H1 (cell line): ENCODE measurements at regions not wholly inside any gene's neighbourhood (a gene's known extent, or its start where the extent isn't known, plus 50 kb on each side); places are given as distances from the start of the nearest gene placed in this dataset.
A peak's percentile ranks its signal among the peaks of the same experiment; 100 is the strongest.

Experiments
- CTCF ChIA-PET: fragments of 300-600 bp; sonication (Branson Sonifier 250); formaldehyde crosslinking; loops from one replicate; lab custom pipeline; 2021; ENCODE audit not compliant: partially characterized antibody; lab: Charles Lee
- POLR2A ChIA-PET: fragments of 300-600 bp; sonication (Branson Sonifier 250); formaldehyde crosslinking; loops from one replicate; lab custom pipeline; 2021; ENCODE audit warnings: inconsistent platforms; ENCODE audit not compliant: partially characterized antibody; lab: Charles Lee
- DNase-seq, 2 experiments: peaks; one replicate each; pipeline versions ENCODE4 v3.0.0 to v3.0.0-alpha.2; 2010 to 2022; ENCODE audit warnings: low spot score in 2 of 2, low read depth in 1 of 2, mixed read lengths in 1 of 2
- FAIRE-seq: peaks from 2 replicates; lab custom pipeline; 2011; peaks lifted over from hg19 to GRCh38; lab: Jason Lieb, UNC
- H2AFZ ChIP-seq: 2 replicates; pipeline ENCODE4 v1.8.1; 2012; ENCODE audit warnings: low read length, inconsistent platforms
- H2AK5ac ChIP-seq: 2 replicates; pipeline ENCODE4 v1.6.1; 2013; ENCODE audit warnings: low read depth, low read length
- H2BK120ac ChIP-seq: replicated peaks from 2 replicates; pipeline ENCODE3; 2013; ENCODE audit warnings: low read depth, low read length, inconsistent platforms
- H2BK12ac ChIP-seq: 2 replicates; pipeline ENCODE4 v1.6.1; 2013; ENCODE audit warnings: low read depth, low read length
- H2BK15ac ChIP-seq: 2 replicates; pipeline ENCODE4 v1.6.1; 2013; ENCODE audit warnings: low read length
- H2BK20ac ChIP-seq: 2 replicates; pipeline ENCODE4 v1.6.1; 2013; ENCODE audit warnings: low read length
- H2BK5ac ChIP-seq: 2 replicates; pipeline ENCODE4 v1.6.1; 2013; ENCODE audit warnings: low read depth, low read length
- H3K14ac ChIP-seq: 2 replicates; pipeline ENCODE4 v1.6.1; 2013; ENCODE audit warnings: inconsistent platforms; ENCODE audit not compliant: insufficient read length
- H3K18ac ChIP-seq: 2 replicates; pipeline ENCODE4 v1.6.1; 2013; ENCODE audit warnings: low read length; ENCODE audit errors: extremely low read depth
- H3K23ac ChIP-seq: 2 replicates; pipeline ENCODE4 v1.6.1; 2013; ENCODE audit warnings: inconsistent platforms; ENCODE audit not compliant: insufficient read length
- H3K23me2 ChIP-seq: 2 replicates; pipeline ENCODE4 v1.6.1; 2013; ENCODE audit warnings: low read depth, low read length
- H3K27ac ChIP-seq: 2 replicates; pipeline ENCODE4 v1.6.1; 2011; ENCODE audit warnings: low read depth, low read length, inconsistent platforms
- H3K27me3 ChIP-seq, 4 experiments: replicated peaks in 1 of 4; 1 replicate in 1 of 4; 2 replicates in 3 of 4; pipeline versions ENCODE4 v1.6.1 to v1.8.1; 2011 to 2013; ENCODE audit warnings: low read length in 3 of 4, mild to moderate bottlenecking in 3 of 4, inconsistent platforms in 2 of 4, mixed read lengths in 2 of 4, moderate library complexity in 1 of 4; ENCODE audit not compliant: control insufficient read depth in 3 of 4, insufficient read depth in 3 of 4; ENCODE audit errors: extremely low read depth in 1 of 4
- H3K36me3 ChIP-seq, 4 experiments: 2 replicates each; pipeline versions ENCODE4 v1.6.1 to v1.8.1; 2011 to 2013; ENCODE audit warnings: mild to moderate bottlenecking in 4 of 4, low read length in 3 of 4, moderate library complexity in 2 of 4, control low read depth in 1 of 4, inconsistent platforms in 1 of 4; ENCODE audit not compliant: insufficient read depth in 4 of 4, control insufficient read depth in 2 of 4
- H3K4ac ChIP-seq: replicated peaks from 2 replicates; pipeline ENCODE3; 2013; ENCODE audit warnings: low read length, low read depth, mixed read lengths, inconsistent platforms; ENCODE audit not compliant: insufficient read length
- H3K4me1 ChIP-seq, 4 experiments: replicated peaks in 1 of 4; 1 replicate in 1 of 4; 2 replicates in 3 of 4; pipeline versions ENCODE4 v1.6.1 to v1.8.1; 2011 to 2013; ENCODE audit warnings: low read length in 3 of 4, inconsistent platforms in 2 of 4, mixed read lengths in 1 of 4; ENCODE audit not compliant: insufficient read depth in 4 of 4, control insufficient read depth in 3 of 4
- H3K4me2 ChIP-seq, 2 experiments: 2 replicates each; pipeline versions ENCODE4 v1.6.1 to v1.8.1; 2011 to 2013; ENCODE audit warnings: low read depth in 2 of 2, low read length in 2 of 2, control low read depth in 1 of 2, inconsistent platforms in 1 of 2, mild to moderate bottlenecking in 1 of 2; ENCODE audit not compliant: insufficient read depth in 1 of 2
- H3K4me3 ChIP-seq, 4 experiments: fragments of 200-600, 300-600 bp in 1 of 4; sonication (generic), shearing (Covaris generic), sonication (Bioruptor Twin) in 1 of 4; 2 replicates each; pipeline versions ENCODE4 v1.5.1 to v1.8.1; 2011 to 2016; ENCODE audit warnings: low read length in 4 of 4, low read depth in 3 of 4, control low read depth in 2 of 4, inconsistent platforms in 2 of 4, mild to moderate bottlenecking in 2 of 4, mixed read lengths in 1 of 4, moderate library complexity in 1 of 4; ENCODE audit not compliant: insufficient read depth in 2 of 4; ENCODE audit errors: extremely low read depth in 1 of 4
- H3K56ac ChIP-seq: replicated peaks from 2 replicates; pipeline ENCODE3; 2013; ENCODE audit warnings: low read depth, mild to moderate bottlenecking, mixed read lengths, low read length, inconsistent platforms; ENCODE audit not compliant: insufficient read length
- H3K79me1 ChIP-seq: 2 replicates; pipeline ENCODE4 v1.6.1; 2013; ENCODE audit warnings: low read depth, low read length, control low read depth
- H3K79me2 ChIP-seq, 2 experiments: 2 replicates each; pipeline versions ENCODE4 v1.6.1 to v1.8.1; 2012 to 2013; ENCODE audit warnings: low read length in 2 of 2, mild to moderate bottlenecking in 2 of 2, inconsistent platforms in 1 of 2; ENCODE audit not compliant: insufficient read depth in 2 of 2, control insufficient read depth in 1 of 2
- H3K9ac ChIP-seq, 4 experiments: replicated peaks in 1 of 4; 1 replicate in 1 of 4; 2 replicates in 3 of 4; pipeline versions ENCODE4 v1.6.1 to v1.8.1; 2011 to 2013; ENCODE audit warnings: low read depth in 3 of 4, low read length in 3 of 4, control low read depth in 2 of 4, mild to moderate bottlenecking in 2 of 4, moderate library complexity in 2 of 4, inconsistent platforms in 1 of 4; ENCODE audit errors: extremely low read depth in 1 of 4
- H3K9me3 ChIP-seq, 2 experiments: 2 replicates each; pipeline versions ENCODE4 v1.6.1 to v1.8.1; 2012 to 2013; ENCODE audit warnings: mild to moderate bottlenecking in 2 of 2, moderate library complexity in 2 of 2, control low read depth in 1 of 2, inconsistent platforms in 1 of 2, low read depth in 1 of 2, low read length in 1 of 2, mixed read lengths in 1 of 2; ENCODE audit not compliant: insufficient read depth in 2 of 2
- H4K20me1 ChIP-seq, 2 experiments: replicated peaks in 1 of 2; 2 replicates each; pipeline versions ENCODE3 to v1.8.1; 2011 to 2013; ENCODE audit warnings: inconsistent platforms in 2 of 2, low read length in 2 of 2, mild to moderate bottlenecking in 1 of 2; ENCODE audit not compliant: insufficient read depth in 2 of 2, control insufficient read depth in 1 of 2
- H4K5ac ChIP-seq: 2 replicates; pipeline ENCODE4 v1.6.1; 2013; ENCODE audit warnings: low read length, low read depth, mixed read lengths, inconsistent platforms; ENCODE audit not compliant: insufficient read length
- H4K8ac ChIP-seq: 2 replicates; pipeline ENCODE4 v1.8.0; 2013; ENCODE audit warnings: mild to moderate bottlenecking, moderate library complexity, low read length, inconsistent platforms; ENCODE audit not compliant: insufficient read depth; ENCODE audit errors: extremely low read depth
- H4K91ac ChIP-seq: replicated peaks from 2 replicates; pipeline ENCODE3; 2013; ENCODE audit warnings: low read length, mixed read lengths, inconsistent platforms; ENCODE audit not compliant: insufficient read length
- ASH2L ChIP-seq: fragments of 200-600, 300-600 bp; sonication (generic); IDR thresholded peaks from one replicate; pipeline ENCODE4 v1.7.1; 2017; ENCODE audit warnings: low read length
- CHD2 ChIP-seq: IDR thresholded peaks from 2 replicates; pipeline ENCODE4 v1.6.1; 2012; ENCODE audit warnings: low read length, improper control_type of control experiment
- EGR1 ChIP-seq: IDR thresholded peaks from 2 replicates; pipeline ENCODE4 v1.6.1; 2011; ENCODE audit warnings: low read depth, low read length, borderline replicate concordance
- EP300 ChIP-seq, 2 experiments: IDR thresholded peaks; 1 replicate in 1 of 2; 2 replicates in 1 of 2; pipeline ENCODE4 v1.6.1; 2011 to 2012; ENCODE audit warnings: low read depth in 2 of 2, low read length in 2 of 2, mild to moderate bottlenecking in 2 of 2, borderline replicate concordance in 1 of 2, inconsistent platforms in 1 of 2, moderate library complexity in 1 of 2
- JUND ChIP-seq: IDR thresholded peaks from 2 replicates; pipeline ENCODE4 v1.6.1; 2011; ENCODE audit warnings: mild to moderate bottlenecking, improper control_type of control experiment, low read length
- KDM4A ChIP-seq: IDR thresholded peaks from one replicate; pipeline ENCODE4 v1.7.1; 2012; ENCODE audit warnings: low read depth, mild to moderate bottlenecking, moderate library complexity, low read length, inconsistent platforms; ENCODE audit not compliant: severe bottlenecking
- RAD21 ChIP-seq, 2 experiments: IDR thresholded peaks in 1 of 2; conservative IDR thresholded peaks in 1 of 2; 2 replicates each; pipeline ENCODE4 v1.6.1; 2011; ENCODE audit warnings: low read depth in 2 of 2, low read length in 2 of 2, improper control_type of control experiment in 1 of 2, inconsistent platforms in 1 of 2, mild to moderate bottlenecking in 1 of 2, moderate library complexity in 1 of 2
- WGBS, 2 experiments: shearing (Covaris generic) in 1 of 2; methylation state at CpG; one replicate each; pipeline versions ENCODE4 v1.1.6 to v1.1.7; 2013 to 2015; ENCODE audit warnings: low lambda C conversion rate in 2 of 2, mixed read lengths in 2 of 2, inconsistent platforms in 1 of 2, low coverage in 1 of 2, missing lambda C conversion rate in 1 of 2; ENCODE audit not compliant: insufficient replicate concordance in 2 of 2, insufficient coverage in 1 of 2, insufficient read length in 1 of 2; ENCODE audit errors: extremely low coverage in 1 of 2, missing lambda C conversion rate in 1 of 2; 5-methylcytosine and 5-hydroxymethylcytosine counted together
- TF ChIP-seq, protein P1 (sequence below): IDR thresholded peaks from 2 replicates; pipeline ENCODE4 v1.6.1; 2011; ENCODE audit warnings: low read depth, mild to moderate bottlenecking, low read length; ENCODE audit not compliant: insufficient read depth
- TF ChIP-seq, protein P2 (sequence below), 3 experiments: IDR thresholded peaks; 1 replicate in 2 of 3; 2 replicates in 1 of 3; pipeline versions ENCODE4 v1.5.1 to v1.6.1; 2011; ENCODE audit warnings: low read length in 3 of 3, mild to moderate bottlenecking in 3 of 3, inconsistent platforms in 2 of 3, low read depth in 1 of 3, moderate library complexity in 1 of 3; ENCODE audit not compliant: insufficient read depth in 1 of 3; ENCODE audit errors: control extremely low read depth in 1 of 3

DNA sequence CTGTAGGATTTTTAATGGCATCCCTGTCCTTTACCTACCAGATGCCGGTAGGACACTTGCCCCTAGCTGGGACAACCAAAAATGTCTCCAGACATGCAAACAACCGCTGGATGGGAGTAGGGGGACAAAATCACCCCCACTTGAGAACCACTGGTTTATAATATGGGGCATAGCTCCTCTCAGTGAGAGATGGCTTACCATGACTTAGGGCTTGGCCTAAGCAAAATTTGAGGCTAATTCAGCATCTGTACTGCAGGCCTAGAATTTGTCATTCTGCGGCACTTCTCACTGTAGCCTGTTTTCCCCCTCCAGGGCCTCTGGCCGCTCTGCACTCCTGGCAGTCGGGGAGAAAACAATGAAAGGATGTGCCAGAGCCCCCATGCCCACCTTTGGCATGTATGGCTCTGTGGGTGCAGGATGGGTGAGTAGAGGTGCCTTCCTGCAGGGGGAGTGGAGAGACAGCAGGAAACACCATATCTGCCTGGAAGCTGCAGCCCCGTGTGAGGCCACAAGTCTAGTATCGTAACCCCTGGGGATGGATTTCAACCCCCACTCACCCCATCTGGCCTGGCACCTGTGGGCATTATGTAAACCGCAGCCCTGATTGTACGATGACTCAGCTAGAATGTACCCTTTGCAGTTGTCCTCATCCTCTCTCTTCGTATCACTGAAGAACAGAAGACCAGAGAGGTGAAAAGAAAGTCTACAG lies 268.1 kb downstream of the SOX9 start:
- Histone ChIP-seq H3K4me2 (no peak overlapping the region), H3K14ac (no peak overlapping the region), H2AFZ (no peak overlapping the region), H3K36me3 (no peaks in the 10 kb centered on the region), H2AK5ac (no peak overlapping the region; the same call in 1 of the 2 replicates), H3K79me2 (no peaks in the 10 kb centered on the region), H3K4me1 (peaks cover 0 to 8% (median 3%) of the 10 kb centered on the region in 4 experiments; a peak in 4 of 7 replicates), H3K4me3 (no peak overlapping the region), H2BK5ac (no peak overlapping the region), H2BK15ac (no peak overlapping the region), H3K23ac (no peak overlapping the region), H2BK20ac (no peak overlapping the region), H3K18ac (peak overlapping the region; percentile 32), H4K5ac (no peak overlapping the region), H3K9ac (no peak overlapping the region), H3K79me1 (no peaks in the 10 kb centered on the region), H4K91ac (no peak overlapping the region), H2BK120ac (no peak overlapping the region), H3K4ac (no peak overlapping the region), H3K9me3 (no peaks in the 10 kb centered on the region), H2BK12ac (no peak overlapping the region), H3K27me3 (peaks cover 0 to 7% (median 1%) of the 10 kb centered on the region in 4 experiments; a peak in 2 of 7 replicates), H4K8ac (no peak overlapping the region; the same call in 1 of the 2 replicates), H4K20me1 (no peaks in the 10 kb centered on the region), H3K27ac (no peak overlapping the region), H3K56ac (no peak overlapping the region), H3K23me2 (0 out of 2 replicates have a peak, but pooled peaks cover 2% of the 10 kb centered on the region)
- ChIA-PET CTCF (interaction anchor here (0.8 to 1.7 kb wide), 6 partner anchors 9 to 131 kb away, joined by 3 to 6 read pairs (median 4); no protein-coding TSS in a partner anchor), POLR2A (no interaction called here)
- no peak for FAIRE-seq
- WGBS, 2 experiments: 86% methylated on average over 10 of the region's 10 CpGs; no CpG with 5 or more reads in 1 of the 2 experiments
- DNase-seq: no peak
- TF ChIP-seq EP300 (IDR thresholded peaks at IDR 0.05; ENCODE audit: borderline replicate concordance in 1 of 2, low read depth in 2 of 2, low read length in 2 of 2) (no peak), KDM4A (no peak), RAD21 (IDR thresholded peaks at IDR 0.05 in 1 of 2, conservative IDR thresholded peaks at IDR 0.05 in 1 of 2; ENCODE audit: low read depth in 2 of 2, low read length in 2 of 2) (peak; percentile 38 to 44), CHD2 (no peak), EGR1 (no peak), JUND (no peak), ASH2L (no peak)
- TF ChIP-seq, protein P1, sequence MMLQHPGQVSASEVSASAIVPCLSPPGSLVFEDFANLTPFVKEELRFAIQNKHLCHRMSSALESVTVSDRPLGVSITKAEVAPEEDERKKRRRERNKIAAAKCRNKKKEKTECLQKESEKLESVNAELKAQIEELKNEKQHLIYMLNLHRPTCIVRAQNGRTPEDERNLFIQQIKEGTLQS: no peak
- TF ChIP-seq, protein P2, sequence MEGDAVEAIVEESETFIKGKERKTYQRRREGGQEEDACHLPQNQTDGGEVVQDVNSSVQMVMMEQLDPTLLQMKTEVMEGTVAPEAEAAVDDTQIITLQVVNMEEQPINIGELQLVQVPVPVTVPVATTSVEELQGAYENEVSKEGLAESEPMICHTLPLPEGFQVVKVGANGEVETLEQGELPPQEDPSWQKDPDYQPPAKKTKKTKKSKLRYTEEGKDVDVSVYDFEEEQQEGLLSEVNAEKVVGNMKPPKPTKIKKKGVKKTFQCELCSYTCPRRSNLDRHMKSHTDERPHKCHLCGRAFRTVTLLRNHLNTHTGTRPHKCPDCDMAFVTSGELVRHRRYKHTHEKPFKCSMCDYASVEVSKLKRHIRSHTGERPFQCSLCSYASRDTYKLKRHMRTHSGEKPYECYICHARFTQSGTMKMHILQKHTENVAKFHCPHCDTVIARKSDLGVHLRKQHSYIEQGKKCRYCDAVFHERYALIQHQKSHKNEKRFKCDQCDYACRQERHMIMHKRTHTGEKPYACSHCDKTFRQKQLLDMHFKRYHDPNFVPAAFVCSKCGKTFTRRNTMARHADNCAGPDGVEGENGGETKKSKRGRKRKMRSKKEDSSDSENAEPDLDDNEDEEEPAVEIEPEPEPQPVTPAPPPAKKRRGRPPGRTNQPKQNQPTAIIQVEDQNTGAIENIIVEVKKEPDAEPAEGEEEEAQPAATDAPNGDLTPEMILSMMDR (IDR thresholded peaks at IDR 0.05; ENCODE audit: control extremely low read depth in 1 of 3, insufficient read depth in 1 of 3, low read depth in 1 of 3, low read length in 3 of 3): peak; percentile 38 to 43 (median 38)
